HepG2 (cell line): ENCODE measurements at regions not wholly inside any gene's neighbourhood (a gene's known extent, or its start where the extent isn't known, plus 50 kb on each side); places are given as distances from the start of the nearest gene placed in this dataset.

ENCODE experiments used
- ATAC-seq: fragments of 200-7000 bp; cut with Tn5 transposase; 3 replicates; pipeline ENCODE4 v1.9.1; 2020; ENCODE audit warnings: mild to moderate bottlenecking, moderate library complexity
- BruUV-seq: library from RNA; stranded (reverse); fragments of 400-500 nt; replicated peaks from 2 replicates; lab custom pipeline; 2021; lab: Mats Ljungman, UMichigan
- CTCF ChIA-PET: fragments of 300-600 bp; formaldehyde crosslinking; extraction: SDS; loops from one replicate; lab custom pipeline; 2021; ENCODE audit warnings: low total read pairs, inconsistent platforms, low intra/inter-chr PET ratio; lab: Yijun Ruan, JAX
- POLR2A ChIA-PET: fragments of 350-600 bp; sonication (Branson Sonifier 250); formaldehyde crosslinking; loops from one replicate; lab custom pipeline; 2020; ENCODE audit warnings: antibody characterized with exemption, inconsistent platforms; lab: Yijun Ruan, JAX
- DNase-seq: peaks from one replicate; pipeline ENCODE4 v3.0.0-alpha.2; 2015; ENCODE audit warnings: low spot score
- FAIRE-seq: peaks from 3 replicates; lab custom pipeline; 2011; peaks lifted over from hg19 to GRCh38; lab: Jason Lieb, UNC
- H2AFZ ChIP-seq: one replicate; pipeline ENCODE4 v1.6.1; 2011; ENCODE audit warnings: low read length, inconsistent platforms
- H3K27ac ChIP-seq: fragments of 300-600 bp; 3 replicates; pipeline ENCODE4 v1.8.0; 2011; ENCODE audit warnings: mixed run types, mild to moderate bottlenecking, mixed read lengths, low read length, inconsistent platforms; ENCODE audit not compliant: insufficient read depth; ENCODE audit errors: extremely low read length
- H3K27me3 ChIP-seq, 2 experiments: fragments of 200-600 bp in 1 of 2; 2 replicates in 1 of 2; 3 replicates in 1 of 2; pipeline versions ENCODE4 v1.6.0 to v1.8.0; 2011; ENCODE audit warnings: low read length in 2 of 2, mild to moderate bottlenecking in 2 of 2, moderate library complexity in 2 of 2, inconsistent platforms in 1 of 2; ENCODE audit not compliant: insufficient read depth in 2 of 2, control insufficient read depth in 1 of 2
- H3K36me3 ChIP-seq, 2 experiments: fragments of 200-600 bp in 1 of 2; replicated peaks in 1 of 2; 2 replicates in 1 of 2; 3 replicates in 1 of 2; pipeline versions ENCODE4 v1.5.1 to v1.8.0; 2011; ENCODE audit warnings: low read length in 2 of 2, inconsistent platforms in 1 of 2; ENCODE audit not compliant: insufficient read depth in 2 of 2, control insufficient read depth in 1 of 2
- H3K4me1 ChIP-seq: 2 replicates; pipeline ENCODE4 v1.5.1; 2012; ENCODE audit warnings: low read length, inconsistent platforms; ENCODE audit not compliant: insufficient read depth
- H3K4me2 ChIP-seq: 2 replicates; pipeline ENCODE4 v1.6.0; 2011; ENCODE audit warnings: low read depth, low read length, inconsistent platforms
- H3K4me3 ChIP-seq, 3 experiments: fragments of 200-600 bp in 1 of 3; sonication (generic), shearing (Covaris generic) in 1 of 3; replicated peaks in 1 of 3; 2 replicates each; pipeline ENCODE4 v1.5.1; 2011 to 2016; ENCODE audit warnings: low read length in 3 of 3, inconsistent platforms in 2 of 3, low read depth in 2 of 3, mild to moderate bottlenecking in 2 of 3, control low read depth in 1 of 3, mixed read lengths in 1 of 3; ENCODE audit not compliant: insufficient read depth in 1 of 3
- H3K79me2 ChIP-seq: one replicate; pipeline ENCODE4 v1.6.1; 2011; ENCODE audit warnings: low read length, inconsistent platforms; ENCODE audit not compliant: insufficient read depth
- H3K9ac ChIP-seq: 2 replicates; pipeline ENCODE4 v1.6.0; 2011; ENCODE audit warnings: mild to moderate bottlenecking, low read depth, low read length, inconsistent platforms; ENCODE audit not compliant: insufficient read depth
- H3K9me3 ChIP-seq: 2 replicates; pipeline ENCODE4 v1.5.1; 2012; ENCODE audit warnings: mild to moderate bottlenecking, low read length
- H4K20me1 ChIP-seq: 2 replicates; pipeline ENCODE4 v1.6.0; 2011; ENCODE audit warnings: inconsistent platforms, mild to moderate bottlenecking, low read length, moderate library complexity; ENCODE audit not compliant: insufficient read depth
- EZH2 ChIP-seq: conservative IDR thresholded peaks from 2 replicates; pipeline ENCODE4 v1.6.1; 2012; ENCODE audit warnings: mild to moderate bottlenecking, low read depth, low read length, moderate library complexity
- FOSL2 ChIP-seq: sonication (generic); formaldehyde crosslinking; IDR thresholded peaks from 2 replicates; pipeline ENCODE4 v1.4.0; 2020; ENCODE audit warnings: missing genetic modification reagents
- HNRNPLL ChIP-seq: fragments of 200-400 bp; formaldehyde crosslinking; IDR thresholded peaks from 2 replicates; pipeline ENCODE4 v1.6.1; 2017; ENCODE audit warnings: mild to moderate bottlenecking, low read depth, low read length; ENCODE audit not compliant: poor library complexity, severe bottlenecking
- KLF13 ChIP-seq: sonication (generic); formaldehyde crosslinking; IDR thresholded peaks from 2 replicates; pipeline ENCODE4 v1.4.0; 2020; ENCODE audit warnings: mild to moderate bottlenecking, missing genetic modification reagents
- KLF16 ChIP-seq, 2 experiments: sonication (generic) in 1 of 2; formaldehyde crosslinking in 1 of 2; IDR thresholded peaks; 2 replicates each; pipeline versions ENCODE4 v1.6.1 to v1.8.0; 2016 to 2023; ENCODE audit warnings: missing genetic modification reagents in 2 of 2, missing compliant biosample characterization in 1 of 2
- NR2C2 ChIP-seq: sonication (generic); formaldehyde crosslinking; IDR thresholded peaks from 2 replicates; pipeline ENCODE4 v1.4.0; 2020; ENCODE audit warnings: missing genetic modification reagents, mild to moderate bottlenecking, moderate library complexity, borderline replicate concordance
- PAF1 ChIP-seq: IDR thresholded peaks from 2 replicates; pipeline ENCODE4 v1.6.1; 2016; ENCODE audit warnings: missing genetic modification reagents, missing compliant biosample characterization
- PHF8 ChIP-seq: sonication (generic); formaldehyde crosslinking; IDR thresholded peaks from 2 replicates; pipeline ENCODE4 v1.5.0; 2020; ENCODE audit warnings: missing genetic modification reagents
- SALL1 ChIP-seq: sonication (generic); formaldehyde crosslinking; IDR thresholded peaks from 2 replicates; pipeline ENCODE4 v1.8.0; 2022; ENCODE audit warnings: mild to moderate bottlenecking, missing genetic modification reagents
- SOX6 ChIP-seq, 2 experiments: fragments of 450-650 bp in 1 of 2; sonication (generic) in 1 of 2; formaldehyde crosslinking in 1 of 2; IDR thresholded peaks; 2 replicates each; pipeline versions ENCODE4 v1.4.0 to v1.6.1; 2017 to 2020; ENCODE audit warnings: antibody characterized with exemption in 1 of 2, mild to moderate bottlenecking in 1 of 2, missing genetic modification reagents in 1 of 2
- TCF12 ChIP-seq, 2 experiments: fragments of 450-650 bp in 1 of 2; sonication (generic) in 1 of 2; formaldehyde crosslinking in 1 of 2; IDR thresholded peaks; 2 replicates each; pipeline versions ENCODE4 v1.6.1 to v1.8.0; 2017 to 2022; ENCODE audit warnings: antibody characterized with exemption in 1 of 2, mild to moderate bottlenecking in 1 of 2, missing genetic modification reagents in 1 of 2, moderate library complexity in 1 of 2
- TOE1 ChIP-seq: sonication (generic); formaldehyde crosslinking; IDR thresholded peaks from 2 replicates; pipeline ENCODE4 v1.4.0; 2020; ENCODE audit warnings: mild to moderate bottlenecking, missing genetic modification reagents
- ZMYM2 ChIP-seq: sonication (generic); formaldehyde crosslinking; IDR thresholded peaks from 2 replicates; pipeline ENCODE4 v1.8.0; 2022; ENCODE audit warnings: mild to moderate bottlenecking, missing genetic modification reagents
- ZNF282 ChIP-seq: fragments of 450-650 bp; IDR thresholded peaks from 2 replicates; pipeline ENCODE4 v1.6.1; 2018; ENCODE audit not compliant: partially characterized antibody
- ZNF33B ChIP-seq: sonication (generic); formaldehyde crosslinking; IDR thresholded peaks from 2 replicates; pipeline ENCODE4 v1.5.1; 2020; ENCODE audit warnings: mild to moderate bottlenecking, missing genetic modification reagents
- ZSCAN22 ChIP-seq: sonication (generic); formaldehyde crosslinking; IDR thresholded peaks from 2 replicates; pipeline ENCODE4 v1.4.0; 2020; ENCODE audit warnings: mild to moderate bottlenecking, missing genetic modification reagents
- WGBS: methylation state at CpG from one replicate; pipeline ENCODE4 v1.1.6; 2017; ENCODE audit warnings: low lambda C conversion rate; 5-methylcytosine and 5-hydroxymethylcytosine counted together
- in situ Hi-C: cut with HindIII; loops from 2 replicates; pipeline ENCODE4 v1.10.0; 2017; ENCODE audit warnings: low pct_unique_long_range_greater_than_20kb; ENCODE audit not compliant: extremely low pct_ligation_motif_present
- intact Hi-C: fragments of 100-400 bp; cut with micrococcal nuclease; formaldehyde crosslinking; loops from one replicate; pipeline ENCODE4 v1.10.0; 2022; ENCODE audit not compliant: unreplicated experiment
- TF ChIP-seq, protein P1 (sequence below): sonication (generic); formaldehyde crosslinking; IDR thresholded peaks from 2 replicates; pipeline ENCODE4 v1.4.0; 2020; ENCODE audit warnings: low read depth, mild to moderate bottlenecking, missing genetic modification reagents
- TF ChIP-seq, protein P2 (sequence below): sonication (generic); formaldehyde crosslinking; IDR thresholded peaks from 2 replicates; pipeline ENCODE4 v1.8.0; 2022; ENCODE audit warnings: missing genetic modification reagents, low read depth, mild to moderate bottlenecking, borderline replicate concordance
- TF ChIP-seq, protein P3 (sequence below): sonication (generic); formaldehyde crosslinking; IDR thresholded peaks from 2 replicates; pipeline ENCODE4 v1.9.0; 2021; ENCODE audit warnings: missing genetic modification reagents, borderline replicate concordance

DNA sequence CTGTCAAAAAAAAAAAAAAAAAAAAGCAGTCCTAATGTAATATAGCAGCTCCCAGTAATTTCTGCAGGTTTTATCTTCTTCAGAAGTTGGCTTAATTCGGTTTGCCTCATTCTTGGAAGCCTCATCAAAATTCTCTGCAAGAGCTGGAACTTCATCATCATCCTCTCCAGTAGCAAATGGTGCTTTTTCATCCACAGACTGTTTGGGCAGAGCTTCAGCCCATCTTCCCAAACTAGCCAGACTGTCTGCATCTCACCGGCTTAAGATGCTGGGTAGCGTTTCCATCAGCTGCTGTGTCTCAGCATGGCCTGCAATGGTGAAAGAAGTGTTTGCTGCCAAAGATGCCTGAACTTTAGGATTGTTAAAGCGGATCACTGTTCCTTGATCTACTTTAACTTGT is 112.6 kb downstream of the AIPL1 start (continued):
- no peak for TF ChIP-seq ZNF33B (CRISPR knock-in tag)
- TF ChIP-seq, protein P1, sequence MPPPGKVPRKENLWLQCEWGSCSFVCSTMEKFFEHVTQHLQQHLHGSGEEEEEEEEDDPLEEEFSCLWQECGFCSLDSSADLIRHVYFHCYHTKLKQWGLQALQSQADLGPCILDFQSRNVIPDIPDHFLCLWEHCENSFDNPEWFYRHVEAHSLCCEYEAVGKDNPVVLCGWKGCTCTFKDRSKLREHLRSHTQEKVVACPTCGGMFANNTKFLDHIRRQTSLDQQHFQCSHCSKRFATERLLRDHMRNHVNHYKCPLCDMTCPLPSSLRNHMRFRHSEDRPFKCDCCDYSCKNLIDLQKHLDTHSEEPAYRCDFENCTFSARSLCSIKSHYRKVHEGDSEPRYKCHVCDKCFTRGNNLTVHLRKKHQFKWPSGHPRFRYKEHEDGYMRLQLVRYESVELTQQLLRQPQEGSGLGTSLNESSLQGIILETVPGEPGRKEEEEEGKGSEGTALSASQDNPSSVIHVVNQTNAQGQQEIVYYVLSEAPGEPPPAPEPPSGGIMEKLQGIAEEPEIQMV (CRISPR knock-in tag) = no peak
- TF ChIP-seq KLF13 (CRISPR knock-in tag) = no peak

DNA sequence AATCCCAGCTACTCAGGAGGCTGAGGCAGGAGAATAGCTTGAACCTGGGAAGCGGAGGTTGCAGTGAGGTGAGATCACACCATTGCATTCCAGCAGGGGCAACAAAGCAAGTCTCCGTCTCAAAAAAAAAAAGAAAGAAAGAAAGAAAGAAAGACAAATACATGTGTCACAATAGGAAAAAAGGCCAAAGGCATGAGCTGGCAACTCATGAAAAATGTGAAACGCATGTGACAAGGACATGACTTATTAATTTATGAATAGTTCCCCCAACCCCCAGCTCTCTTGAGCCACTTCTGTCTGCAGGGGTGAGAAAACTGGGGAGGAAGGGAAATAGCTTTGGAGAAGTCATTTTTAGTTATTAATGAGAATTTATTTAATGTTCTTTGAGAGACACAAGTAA is 120.6 kb downstream of the AIPL1 start:
- in situ Hi-C loops (no loop called here), intact Hi-C loops (no loop called here)
- no TSS peak for BruUV-seq
- ATAC-seq = no peak
- ChIA-PET CTCF (no interaction called here), POLR2A (no interaction called here)
- Histone ChIP-seq H3K79me2 (no peaks in the 10 kb centered on the region), H3K4me3 (no peak overlapping the region), H3K4me1 (no peaks in the 10 kb centered on the region), H3K27me3 (no peaks in the 10 kb centered on the region; a peak in 1 of 5 replicates), H3K36me3 (no peaks in the 10 kb centered on the region), H3K9me3 (no peaks in the 10 kb centered on the region), H3K4me2 (no peak overlapping the region), H4K20me1 (no peaks in the 10 kb centered on the region), H2AFZ (no peak overlapping the region), H3K9ac (no peak overlapping the region), H3K27ac (no peak overlapping the region)
- WGBS = 63% methylated on average over 3 of the region's 3 CpGs
- DNase-seq = no peak
- TF ChIP-seq ZSCAN22 (CRISPR knock-in tag) (no peak), HNRNPLL (no peak), KLF16 (CRISPR knock-in tag; IDR thresholded peaks at IDR 0.05) (no peak), FOSL2 (CRISPR knock-in tag) (no peak), SOX6 (IDR thresholded peaks at IDR 0.05) (no peak), SOX6 (CRISPR knock-in tag; IDR thresholded peaks at IDR 0.05) (no peak), PHF8 (CRISPR knock-in tag) (no peak), NR2C2 (CRISPR knock-in tag) (no peak), TCF12 (IDR thresholded peaks at IDR 0.05) (no peak), TCF12 (CRISPR knock-in tag; IDR thresholded peaks at IDR 0.05) (no peak), ZNF282 (no peak), EZH2 (no peak), SALL1 (CRISPR knock-in tag) (no peak), ZMYM2 (CRISPR knock-in tag) (no peak), TOE1 (no peak), PAF1 (CRISPR knock-in tag) (no peak)
- TF ChIP-seq, protein P2, sequence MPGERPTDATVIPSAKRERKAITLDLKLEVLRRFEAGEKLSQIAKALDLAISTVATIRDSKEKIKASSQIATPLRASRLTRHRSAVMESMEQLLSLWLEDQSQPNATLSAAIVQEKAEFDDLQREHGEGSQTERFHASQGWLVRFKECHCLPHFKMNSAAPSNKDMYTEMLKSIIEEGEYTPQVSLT (CRISPR knock-in tag) = no peak
- TF ChIP-seq, protein P3, sequence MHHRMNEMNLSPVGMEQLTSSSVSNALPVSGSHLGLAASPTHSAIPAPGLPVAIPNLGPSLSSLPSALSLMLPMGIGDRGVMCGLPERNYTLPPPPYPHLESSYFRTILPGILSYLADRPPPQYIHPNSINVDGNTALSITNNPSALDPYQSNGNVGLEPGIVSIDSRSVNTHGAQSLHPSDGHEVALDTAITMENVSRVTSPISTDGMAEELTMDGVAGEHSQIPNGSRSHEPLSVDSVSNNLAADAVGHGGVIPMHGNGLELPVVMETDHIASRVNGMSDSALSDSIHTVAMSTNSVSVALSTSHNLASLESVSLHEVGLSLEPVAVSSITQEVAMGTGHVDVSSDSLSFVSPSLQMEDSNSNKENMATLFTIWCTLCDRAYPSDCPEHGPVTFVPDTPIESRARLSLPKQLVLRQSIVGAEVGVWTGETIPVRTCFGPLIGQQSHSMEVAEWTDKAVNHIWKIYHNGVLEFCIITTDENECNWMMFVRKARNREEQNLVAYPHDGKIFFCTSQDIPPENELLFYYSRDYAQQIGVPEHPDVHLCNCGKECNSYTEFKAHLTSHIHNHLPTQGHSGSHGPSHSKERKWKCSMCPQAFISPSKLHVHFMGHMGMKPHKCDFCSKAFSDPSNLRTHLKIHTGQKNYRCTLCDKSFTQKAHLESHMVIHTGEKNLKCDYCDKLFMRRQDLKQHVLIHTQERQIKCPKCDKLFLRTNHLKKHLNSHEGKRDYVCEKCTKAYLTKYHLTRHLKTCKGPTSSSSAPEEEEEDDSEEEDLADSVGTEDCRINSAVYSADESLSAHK (CRISPR knock-in tag) = no peak
- no peak for FAIRE-seq
